ENCODE measurements at regions not wholly inside any gene's neighbourhood (a gene's known extent, or its start where the extent isn't known, plus 50 kb on each side); places are given as distances from the start of the nearest gene placed in this dataset.

DNA sequence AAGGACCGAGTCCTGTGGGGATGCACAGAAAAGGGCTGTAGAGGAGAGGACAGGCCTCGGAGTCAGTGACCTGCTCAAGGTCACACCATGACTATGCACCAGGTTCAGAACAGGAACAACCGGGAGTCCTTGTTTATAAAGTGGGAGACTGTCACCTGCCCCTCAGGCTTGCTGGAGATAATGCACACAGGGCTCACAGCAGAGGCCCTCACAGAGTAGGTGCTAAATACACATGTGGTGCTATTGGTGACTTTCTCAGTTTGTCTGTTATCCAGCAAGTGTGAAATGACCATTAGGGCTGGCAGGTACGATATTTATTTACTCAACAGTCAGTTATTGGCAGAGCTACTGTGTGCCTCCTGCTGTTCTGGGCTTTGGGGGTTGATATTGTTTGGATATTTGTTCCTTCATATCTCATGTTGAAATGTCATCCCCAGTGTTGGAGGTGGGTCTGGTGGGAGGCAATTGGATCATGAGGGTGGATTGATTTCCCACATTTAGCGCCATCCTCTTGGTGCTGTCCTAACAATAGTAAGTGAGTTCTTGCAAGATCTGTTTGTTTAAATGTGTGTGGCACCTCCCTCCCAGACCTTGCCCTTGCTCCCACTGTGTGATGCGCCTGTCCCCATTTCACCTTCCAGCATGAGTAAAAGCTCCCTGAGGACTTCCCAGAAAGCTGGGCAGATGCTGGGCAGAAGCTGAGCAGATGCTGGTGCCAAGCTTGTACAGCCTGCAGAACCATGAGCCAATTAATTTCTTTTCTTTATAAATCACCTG, 162.1 kb upstream of the MPHOSPH6 start:
- no peaks in the 10 kb centered on the region for H3K36me3 ChIP-seq (ENCODE audit: insufficient read depth, low read length)
- no peaks in the 10 kb centered on the region for H4K20me1 ChIP-seq (ENCODE audit: insufficient read depth, low read length)
- no peak overlapping the region for H3K4me2 ChIP-seq (ENCODE audit: insufficient read depth, low read length)
- no peak overlapping the region for H3K4me3 ChIP-seq (ENCODE audit: insufficient read depth, low read length)
- no peaks in the 10 kb centered on the region for H3K9me3 ChIP-seq (ENCODE audit: low read depth, low read length)
- no peaks in the 10 kb centered on the region for H3K27me3 ChIP-seq (ENCODE audit: insufficient read depth, low read length)
- no peak for DNase-seq (ENCODE audit: insufficient read length, low spot score, missing footprints)
- H2AFZ ChIP-seq (ENCODE audit: low read length), result no peak overlapping the region
- no peaks in the 10 kb centered on the region for H3K79me2 ChIP-seq (ENCODE audit: insufficient read depth, low read length)
- TF ChIP-seq, protein P1, sequence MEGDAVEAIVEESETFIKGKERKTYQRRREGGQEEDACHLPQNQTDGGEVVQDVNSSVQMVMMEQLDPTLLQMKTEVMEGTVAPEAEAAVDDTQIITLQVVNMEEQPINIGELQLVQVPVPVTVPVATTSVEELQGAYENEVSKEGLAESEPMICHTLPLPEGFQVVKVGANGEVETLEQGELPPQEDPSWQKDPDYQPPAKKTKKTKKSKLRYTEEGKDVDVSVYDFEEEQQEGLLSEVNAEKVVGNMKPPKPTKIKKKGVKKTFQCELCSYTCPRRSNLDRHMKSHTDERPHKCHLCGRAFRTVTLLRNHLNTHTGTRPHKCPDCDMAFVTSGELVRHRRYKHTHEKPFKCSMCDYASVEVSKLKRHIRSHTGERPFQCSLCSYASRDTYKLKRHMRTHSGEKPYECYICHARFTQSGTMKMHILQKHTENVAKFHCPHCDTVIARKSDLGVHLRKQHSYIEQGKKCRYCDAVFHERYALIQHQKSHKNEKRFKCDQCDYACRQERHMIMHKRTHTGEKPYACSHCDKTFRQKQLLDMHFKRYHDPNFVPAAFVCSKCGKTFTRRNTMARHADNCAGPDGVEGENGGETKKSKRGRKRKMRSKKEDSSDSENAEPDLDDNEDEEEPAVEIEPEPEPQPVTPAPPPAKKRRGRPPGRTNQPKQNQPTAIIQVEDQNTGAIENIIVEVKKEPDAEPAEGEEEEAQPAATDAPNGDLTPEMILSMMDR (IDR thresholded peaks at IDR 0.05; ENCODE audit: extremely low read depth, low read depth, low read length), result no peak
- H3K4me1 ChIP-seq (ENCODE audit: insufficient read depth, low read length), result no peaks in the 10 kb centered on the region
- no peak overlapping the region for H3K27ac ChIP-seq (ENCODE audit: low read depth, low read length)

DNA sequence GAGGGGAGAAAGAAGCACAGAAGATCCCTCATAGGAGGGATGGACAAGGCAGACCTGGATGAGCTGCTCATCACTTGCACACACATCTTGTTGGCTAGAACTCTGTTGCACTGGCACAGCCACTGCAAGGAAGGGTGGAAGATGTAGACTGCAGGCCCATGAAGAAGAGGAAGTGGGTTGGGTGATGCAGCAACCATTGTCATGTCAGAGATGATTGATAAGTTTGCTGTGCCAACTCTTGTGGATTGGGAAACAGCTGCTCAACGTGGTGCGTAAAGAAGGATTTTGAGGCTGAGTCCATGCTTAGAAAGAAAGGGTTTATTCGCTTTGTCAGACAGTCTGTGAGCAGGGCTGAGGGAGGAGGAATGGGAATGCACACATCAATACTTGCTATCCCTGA, 161.4 kb upstream of the MPHOSPH6 start:
- H3K9me3 ChIP-seq (ENCODE audit: low read depth, low read length), result no peaks in the 10 kb centered on the region
- no peaks in the 10 kb centered on the region for H4K20me1 ChIP-seq (ENCODE audit: insufficient read depth, low read length)
- H3K36me3 ChIP-seq (ENCODE audit: insufficient read depth, low read length), result no peaks in the 10 kb centered on the region
- H3K4me3 ChIP-seq (ENCODE audit: insufficient read depth, low read length), result no peak overlapping the region
- H3K27me3 ChIP-seq (ENCODE audit: insufficient read depth, low read length), result no peaks in the 10 kb centered on the region
- no peaks in the 10 kb centered on the region for H3K4me1 ChIP-seq (ENCODE audit: insufficient read depth, low read length)
- H3K4me2 ChIP-seq (ENCODE audit: insufficient read depth, low read length), result no peak overlapping the region
- DNase-seq (ENCODE audit: insufficient read length, low spot score, missing footprints), result no peak
- no peaks in the 10 kb centered on the region for H3K79me2 ChIP-seq (ENCODE audit: insufficient read depth, low read length)
- TF ChIP-seq, protein P1 (IDR thresholded peaks at IDR 0.05; ENCODE audit: extremely low read depth, low read depth, low read length), result no peak
- H3K27ac ChIP-seq (ENCODE audit: low read depth, low read length), result no peak overlapping the region
- H2AFZ ChIP-seq (ENCODE audit: low read length), result no peak overlapping the region

DNA sequence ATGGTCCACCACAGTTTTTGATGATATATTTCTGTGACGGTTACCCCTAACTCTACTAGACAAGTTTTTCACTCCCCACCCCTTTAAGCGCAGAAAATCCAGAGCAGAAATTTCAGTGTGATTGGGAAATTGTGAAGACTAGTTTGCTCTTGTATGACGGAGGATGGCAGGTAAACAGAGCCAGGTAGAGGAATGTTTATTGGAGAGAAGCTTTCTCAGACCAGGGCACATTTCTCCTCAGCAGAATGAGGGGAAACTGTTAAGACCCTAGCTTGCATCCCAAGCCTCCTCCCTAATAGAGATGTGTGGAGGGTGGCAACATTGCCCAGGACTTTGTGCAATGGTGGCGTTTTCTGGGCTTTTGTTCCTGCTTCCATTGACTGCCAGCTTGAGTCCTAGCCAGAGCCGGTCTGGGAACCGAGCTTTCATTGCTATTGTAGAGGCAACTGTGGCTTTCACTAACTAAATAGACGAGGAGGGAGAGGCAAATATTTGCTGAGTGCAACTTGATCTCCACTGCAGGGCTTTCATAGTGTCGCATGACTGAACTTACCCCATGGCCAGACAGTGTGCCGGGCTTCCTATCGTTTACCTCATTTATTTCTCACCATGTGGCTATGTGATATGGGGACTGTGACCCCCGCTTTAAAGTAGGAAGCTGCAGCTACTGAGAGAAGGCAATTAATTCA, 159.6 kb upstream of the MPHOSPH6 start:
- H2AFZ ChIP-seq (ENCODE audit: low read length), result no peak overlapping the region
- H3K27me3 ChIP-seq (ENCODE audit: insufficient read depth, low read length), result no peaks in the 10 kb centered on the region
- H3K36me3 ChIP-seq (ENCODE audit: insufficient read depth, low read length), result no peaks in the 10 kb centered on the region
- no peak overlapping the region for H3K4me3 ChIP-seq (ENCODE audit: insufficient read depth, low read length)
- H4K20me1 ChIP-seq (ENCODE audit: insufficient read depth, low read length), result no peaks in the 10 kb centered on the region
- no peaks in the 10 kb centered on the region for H3K9me3 ChIP-seq (ENCODE audit: low read depth, low read length)
- DNase-seq (ENCODE audit: insufficient read length, low spot score, missing footprints), result no peak
- no peaks in the 10 kb centered on the region for H3K79me2 ChIP-seq (ENCODE audit: insufficient read depth, low read length)
- TF ChIP-seq, protein P1 (IDR thresholded peaks at IDR 0.05; ENCODE audit: extremely low read depth, low read depth, low read length), result no peak
- no peaks in the 10 kb centered on the region for H3K4me1 ChIP-seq (ENCODE audit: insufficient read depth, low read length)
- no peak overlapping the region for H3K27ac ChIP-seq (ENCODE audit: low read depth, low read length)
- no peak overlapping the region for H3K4me2 ChIP-seq (ENCODE audit: insufficient read depth, low read length)

DNA sequence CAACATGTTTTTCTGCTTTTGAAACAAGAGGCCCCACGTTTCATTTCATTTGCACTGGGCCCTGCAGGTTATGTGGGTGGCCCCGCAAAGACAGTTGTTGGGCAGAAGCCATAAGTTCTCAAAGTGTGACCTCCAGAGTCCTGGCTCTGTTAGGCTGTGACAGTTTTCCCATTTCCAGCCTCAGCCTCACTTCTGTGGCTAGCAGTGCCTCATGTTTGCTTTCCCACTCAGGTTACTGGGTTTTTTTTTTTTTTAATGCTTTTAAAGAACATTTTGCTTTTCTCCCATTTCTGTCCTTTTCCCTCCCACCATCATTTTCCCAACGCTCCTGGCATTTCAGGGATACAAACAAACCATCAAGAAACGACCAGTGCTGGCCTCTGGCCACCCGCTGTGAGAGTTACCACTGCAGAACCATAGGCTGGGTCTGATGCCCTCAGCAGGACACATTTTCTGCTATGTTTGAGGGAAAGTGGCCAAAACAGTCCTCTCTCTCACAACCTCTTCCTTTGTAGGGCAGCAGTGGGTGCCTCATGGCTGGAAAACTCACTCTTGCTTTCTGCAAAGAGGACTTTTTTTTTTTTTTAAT, 159.0 kb upstream of the MPHOSPH6 start:
- no peaks in the 10 kb centered on the region for H3K79me2 ChIP-seq (ENCODE audit: insufficient read depth, low read length)
- H3K4me1 ChIP-seq (ENCODE audit: insufficient read depth, low read length), result no peaks in the 10 kb centered on the region
- H3K4me3 ChIP-seq (ENCODE audit: insufficient read depth, low read length), result no peak overlapping the region
- no peaks in the 10 kb centered on the region for H3K9me3 ChIP-seq (ENCODE audit: low read depth, low read length)
- no peaks in the 10 kb centered on the region for H3K27me3 ChIP-seq (ENCODE audit: insufficient read depth, low read length)
- no peak overlapping the region for H3K4me2 ChIP-seq (ENCODE audit: insufficient read depth, low read length)
- H4K20me1 ChIP-seq (ENCODE audit: insufficient read depth, low read length), result no peaks in the 10 kb centered on the region
- no peak overlapping the region for H2AFZ ChIP-seq (ENCODE audit: low read length)
- no peak overlapping the region for H3K27ac ChIP-seq (ENCODE audit: low read depth, low read length)
- TF ChIP-seq, protein P1 (IDR thresholded peaks at IDR 0.05; ENCODE audit: extremely low read depth, low read depth, low read length), result no peak
- no peak for DNase-seq (ENCODE audit: insufficient read length, low spot score, missing footprints)
- no peaks in the 10 kb centered on the region for H3K36me3 ChIP-seq (ENCODE audit: insufficient read depth, low read length)

Measured in osteoblast (primary cell).